MM.1S (cell line): ENCODE measurements at regions not wholly inside any gene's neighbourhood (a gene's known extent, or its start where the extent isn't known, plus 50 kb on each side); places are given as distances from the start of the nearest gene placed in this dataset.

ENCODE experiments used
- CTCF ChIP-seq: fragments of 300-600 bp; sonication (generic); IDR thresholded peaks from 2 replicates; pipeline ENCODE4 v1.5.1; 2016; ENCODE audit warnings: antibody characterized with exemption, low read length, mixed read lengths
- EZH2 ChIP-seq: fragments of 300-600 bp; sonication (generic); optimal IDR thresholded peaks from 2 replicates; pipeline ENCODE3; 2017; ENCODE audit warnings: low read depth, mild to moderate bottlenecking, antibody characterized with exemption, low read length, mixed read lengths

- TF ChIP-seq CTCF (no peak), EZH2 (no peak)
Measured at GRCh38 chr2:160936044-160936806, 224.0 kb upstream of the TANK start.
